Lower lobe of right lung (tissue), 2 donors: ENCODE measurements at regions not wholly inside any gene's neighbourhood (a gene's known extent, or its start where the extent isn't known, plus 50 kb on each side); places are given as distances from the start of the nearest gene placed in this dataset.
A peak's percentile ranks its signal among the peaks of the same experiment; 100 is the strongest.

Source experiments
- ATAC-seq, 2 donors: fragments of 200-7000 bp; cut with Tn5 transposase; one replicate each; pipeline ENCODE4 v1.9.1; 2020 to 2022; ENCODE audit warnings: mild to moderate bottlenecking in 2 of 2, moderate library complexity in 2 of 2
- DNase-seq: peaks from one replicate; pipeline ENCODE4 v3.0.0-alpha.2; 2020
- H3K27ac ChIP-seq: fragments of 200-600 bp; one replicate; pipeline ENCODE4 v1.8.0; 2022
- H3K27me3 ChIP-seq: fragments of 200-600 bp; one replicate; pipeline ENCODE4 v1.8.0; 2022; ENCODE audit warnings: low read depth
- H3K36me3 ChIP-seq: fragments of 200-600 bp; one replicate; pipeline ENCODE4 v1.8.0; 2022; ENCODE audit warnings: mild to moderate bottlenecking
- H3K4me1 ChIP-seq: fragments of 200-600 bp; one replicate; pipeline ENCODE4 v1.8.0; 2022
- H3K4me3 ChIP-seq: fragments of 200-600 bp; one replicate; pipeline ENCODE4 v1.8.0; 2022; ENCODE audit warnings: mild to moderate bottlenecking
- H3K9me3 ChIP-seq: fragments of 200-600 bp; one replicate; pipeline ENCODE4 v1.8.0; 2022
- CTCF ChIP-seq: fragments of 200-600 bp; IDR thresholded peaks from one replicate; pipeline ENCODE4 v1.8.0; 2022; ENCODE audit warnings: antibody characterized with exemption, mild to moderate bottlenecking
- intact Hi-C: fragments of 100-400 bp; cut with DNase I; formaldehyde crosslinking; loops from one replicate; pipeline ENCODE4 v1.11.0; 2022
- donor health status: DM: no; HTN: yes; CAD: no; lungs with severe emphysema.

- Histone ChIP-seq H3K27me3 (no peaks in the 10 kb centered on the region), H3K36me3 (no peaks in the 10 kb centered on the region), H3K4me1 (peaks cover 5% of the 10 kb centered on the region), H3K27ac (no peak overlapping the region), H3K4me3 (no peak overlapping the region), H3K9me3 (no peaks in the 10 kb centered on the region)
- TF ChIP-seq CTCF: no peak
- ATAC-seq (peak; percentile 73 to 76), DNase-seq (no peak)
- intact Hi-C loops: no loop called here
Measured at GRCh38 chr9:105053209-105053652, 125.3 kb upstream of the ABCA1 start.

- Histone ChIP-seq H3K27me3 (no peaks in the 10 kb centered on the region), H3K4me1 (peaks cover 5% of the 10 kb centered on the region), H3K4me3 (no peak overlapping the region), H3K9me3 (no peaks in the 10 kb centered on the region), H3K36me3 (no peaks in the 10 kb centered on the region), H3K27ac (no peak overlapping the region)
- ATAC-seq: no peak
- DNase-seq: no peak
- no peak for TF ChIP-seq CTCF
- intact Hi-C loops: no loop called here
Measured at GRCh38 chr9:105054491-105054890, 126.5 kb upstream of the ABCA1 start.

- H3K4me3 ChIP-seq: no peak overlapping the region
- DNase-seq: no peak
Measured at GRCh38 chr9:105055917-105056316, 128.0 kb upstream of the ABCA1 start.

GRCh38 chr9:105057551-105057950 lies 129.6 kb upstream of the ABCA1 start:
- TF ChIP-seq CTCF: no peak
- intact Hi-C loops: no loop called here

More at GRCh38 chr9:105055917-105056316, 128.0 kb upstream of the ABCA1 start:
- intact Hi-C loops: no loop called here
- H3K36me3 ChIP-seq: no peaks in the 10 kb centered on the region
- ATAC-seq: no peak
- H3K9me3 ChIP-seq: no peaks in the 10 kb centered on the region
- H3K4me1 ChIP-seq: peaks cover 5% of the 10 kb centered on the region
- H3K27me3 ChIP-seq: no peaks in the 10 kb centered on the region
- no peak overlapping the region for H3K27ac ChIP-seq
- TF ChIP-seq CTCF: no peak

GRCh38 chr9:105059252-105059651 lies 131.3 kb upstream of the ABCA1 start:
- ATAC-seq (no peak), DNase-seq (no peak)
- intact Hi-C loops: no loop called here
- H3K36me3 ChIP-seq: no peaks in the 10 kb centered on the region
- H3K9me3 ChIP-seq: no peaks in the 10 kb centered on the region
- H3K4me3 ChIP-seq: no peak overlapping the region
- H3K27me3 ChIP-seq: no peaks in the 10 kb centered on the region
- peaks cover 11% of the 10 kb centered on the region for H3K4me1 ChIP-seq
- H3K27ac ChIP-seq: no peak overlapping the region
- TF ChIP-seq CTCF: no peak

More at GRCh38 chr9:105057551-105057950, 129.6 kb upstream of the ABCA1 start:
- no peak for DNase-seq
- Histone ChIP-seq H3K9me3 (no peaks in the 10 kb centered on the region), H3K27me3 (no peaks in the 10 kb centered on the region), H3K36me3 (no peaks in the 10 kb centered on the region), H3K4me1 (peaks cover 5% of the 10 kb centered on the region), H3K4me3 (no peak overlapping the region), H3K27ac (no peak overlapping the region)
- no peak for ATAC-seq
